Sigmoid colon (tissue), 6 donors: ENCODE measurements at regions not wholly inside any gene's neighbourhood (a gene's known extent, or its start where the extent isn't known, plus 50 kb on each side); places are given as distances from the start of the nearest gene placed in this dataset.

Experiments
- DNase-seq: peaks from one replicate; pipeline ENCODE4 v3.0.0-alpha.2; 2019
- H3K27ac ChIP-seq, 4 donors: fragments of 200-600 bp; sonication (generic); one replicate each; pipeline ENCODE4 v1.5.1; 2016 to 2019; ENCODE audit warnings: mild to moderate bottlenecking in 1 of 4
- H3K27me3 ChIP-seq, 3 donors: fragments of 200-600 bp; sonication (generic); one replicate each; pipeline ENCODE4 v1.5.1; 2019; ENCODE audit warnings: mild to moderate bottlenecking in 1 of 3
- H3K36me3 ChIP-seq, 4 donors: fragments of 200-600 bp; sonication (generic); one replicate each; pipeline ENCODE4 v1.5.1; 2016 to 2019
- H3K4me1 ChIP-seq, 4 donors: fragments of 200-600 bp; sonication (generic); one replicate each; pipeline ENCODE4 v1.5.1; 2017 to 2019
- H3K4me3 ChIP-seq, 4 donors: fragments of 200-600 bp; sonication (generic); one replicate each; pipeline ENCODE4 v1.5.1; 2017 to 2019; ENCODE audit warnings: mild to moderate bottlenecking in 2 of 4, moderate library complexity in 1 of 4
- H3K9me3 ChIP-seq, 4 donors: fragments of 200-600 bp in 3 of 4; sonication (generic) in 3 of 4; one replicate each; pipeline versions ENCODE4 v1.5.1 to v1.6.1; 2013 to 2019
- CTCF ChIP-seq, 4 experiments: fragments of 450-650 bp in 3 of 4; fragments of 200-600 bp in 1 of 4; IDR thresholded peaks; one replicate each; pipeline ENCODE4 v1.5.1; 2016 to 2019; ENCODE audit warnings: antibody characterized with exemption in 4 of 4, mild to moderate bottlenecking in 3 of 4, moderate library complexity in 2 of 4
- EP300 ChIP-seq, 4 donors: sonication (generic); formaldehyde crosslinking; IDR thresholded peaks; one replicate each; pipeline ENCODE4 v1.6.1; 2017; ENCODE audit warnings: antibody characterized with exemption in 4 of 4
- POLR2A ChIP-seq, 2 donors: fragments of 450-650 bp; IDR thresholded peaks; one replicate each; pipeline ENCODE4 v1.6.1; 2016; ENCODE audit warnings: antibody characterized with exemption in 2 of 2, mild to moderate bottlenecking in 2 of 2, moderate library complexity in 2 of 2
- POLR2AphosphoS5 ChIP-seq, 4 donors: sonication (generic); formaldehyde crosslinking; IDR thresholded peaks; one replicate each; pipeline ENCODE4 v1.6.1; 2017; ENCODE audit warnings: antibody characterized with exemption in 4 of 4
- WGBS, 2 donors: extraction: QIAGEN DNeasy Blood & Tissue Kit; methylation state at CpG; one replicate each; pipeline ENCODE4 v1.1.7; 2013; 5-methylcytosine and 5-hydroxymethylcytosine counted together
- intact Hi-C: fragments of 100-400 bp; cut with DNase I; formaldehyde crosslinking; loops from one replicate; pipeline ENCODE4 v1.15.1; 2023
- donor health status: healthy with polysubstance abuse.
- donor health status: healthy.

GRCh38 chr5:163244445-163244987, 192.9 kb upstream of the CCNG1 start:
- 91% methylated on average over 2 of the region's 2 CpGs for WGBS, 2 donors
- intact Hi-C loops: no loop called here
- Histone ChIP-seq H3K27me3 (no peaks in the 10 kb centered on the region), H3K27ac (no peak overlapping the region), H3K9me3 (no peaks in the 10 kb centered on the region), H3K36me3 (no peaks in the 10 kb centered on the region), H3K4me3 (no peak overlapping the region), H3K4me1 (no peaks in the 10 kb centered on the region)
- DNase-seq: no peak
- TF ChIP-seq CTCF (IDR thresholded peaks at IDR 0.05): no peak
- TF ChIP-seq EP300 (IDR thresholded peaks at IDR 0.05): no peak
- no peak for TF ChIP-seq POLR2AphosphoS5 (IDR thresholded peaks at IDR 0.05)
- no peak for TF ChIP-seq POLR2A (IDR thresholded peaks at IDR 0.05)

GRCh38 chr5:163245584-163245983, 191.8 kb upstream of the CCNG1 start:
- H3K27ac ChIP-seq: no peak overlapping the region
- H3K36me3 ChIP-seq: no peaks in the 10 kb centered on the region
- intact Hi-C loops: no loop called here
- no peak for DNase-seq
- TF ChIP-seq POLR2AphosphoS5 (IDR thresholded peaks at IDR 0.05) (no peak), CTCF (IDR thresholded peaks at IDR 0.05) (no peak), POLR2A (IDR thresholded peaks at IDR 0.05) (no peak), EP300 (IDR thresholded peaks at IDR 0.05) (no peak)
- H3K4me1 ChIP-seq: no peaks in the 10 kb centered on the region
- H3K27me3 ChIP-seq: no peaks in the 10 kb centered on the region
- H3K9me3 ChIP-seq: no peaks in the 10 kb centered on the region
- H3K4me3 ChIP-seq: no peak overlapping the region
- 49 to 53% methylated on average over 2 of the region's 2 CpGs for WGBS, 2 donors

- Histone ChIP-seq H3K9me3 (no peaks in the 10 kb centered on the region), H3K4me1 (no peaks in the 10 kb centered on the region), H3K27ac (no peak overlapping the region), H3K36me3 (no peaks in the 10 kb centered on the region), H3K4me3 (no peak overlapping the region), H3K27me3 (no peaks in the 10 kb centered on the region)
- DNase-seq: no peak
- TF ChIP-seq POLR2AphosphoS5 (IDR thresholded peaks at IDR 0.05): no peak
- TF ChIP-seq CTCF (IDR thresholded peaks at IDR 0.05): no peak
- TF ChIP-seq POLR2A (IDR thresholded peaks at IDR 0.05): no peak
- no peak for TF ChIP-seq EP300 (IDR thresholded peaks at IDR 0.05)
- WGBS, 2 donors: 63 to 82% methylated on average over 2 of the region's 2 CpGs
- intact Hi-C loops: no loop called here
Observed at GRCh38 chr5:163248333-163248732, 189.1 kb upstream of the CCNG1 start.

- no peak overlapping the region for H3K4me3 ChIP-seq
- H3K36me3 ChIP-seq: no peaks in the 10 kb centered on the region
- no peaks in the 10 kb centered on the region for H3K9me3 ChIP-seq
- no peak for DNase-seq
- no peaks in the 10 kb centered on the region for H3K27me3 ChIP-seq
- no peaks in the 10 kb centered on the region for H3K4me1 ChIP-seq
- intact Hi-C loops: no loop called here
- 83 to 85% methylated on average over 4 of the region's 4 CpGs for WGBS, 2 donors
- no peak for TF ChIP-seq EP300 (IDR thresholded peaks at IDR 0.05)
- no peak for TF ChIP-seq CTCF (IDR thresholded peaks at IDR 0.05)
- no peak for TF ChIP-seq POLR2AphosphoS5 (IDR thresholded peaks at IDR 0.05)
- no peak for TF ChIP-seq POLR2A (IDR thresholded peaks at IDR 0.05)
- no peak overlapping the region for H3K27ac ChIP-seq
Observed at GRCh38 chr5:163248871-163249270, 188.5 kb upstream of the CCNG1 start.

GRCh38 chr5:163252950-163253349, 184.4 kb upstream of the CCNG1 start:
- H3K4me1 ChIP-seq: no peaks in the 10 kb centered on the region

More at GRCh38 chr5:163252950-163253349, 184.4 kb upstream of the CCNG1 start:
- Histone ChIP-seq H3K36me3 (no peaks in the 10 kb centered on the region), H3K27ac (no peak overlapping the region), H3K27me3 (no peaks in the 10 kb centered on the region), H3K9me3 (no peaks in the 10 kb centered on the region), H3K4me3 (no peak overlapping the region)
- no peak for DNase-seq
- TF ChIP-seq EP300 (IDR thresholded peaks at IDR 0.05) (no peak), POLR2AphosphoS5 (IDR thresholded peaks at IDR 0.05) (no peak), POLR2A (IDR thresholded peaks at IDR 0.05) (no peak), CTCF (IDR thresholded peaks at IDR 0.05) (no peak)
- 80% methylated on average over 5 of the region's 5 CpGs for WGBS, 2 donors
- intact Hi-C loops: no loop called here
